GM06990 (cell line): ENCODE measurements at regions not wholly inside any gene's neighbourhood (a gene's known extent, or its start where the extent isn't known, plus 50 kb on each side); places are given as distances from the start of the nearest gene placed in this dataset.

ENCODE experiments used
- DNase-seq: peaks from one replicate; pipeline ENCODE4 v3.0.0-alpha.2; 2011; ENCODE audit not compliant: insufficient read length; ENCODE audit errors: extremely low read depth
- H3K27me3 ChIP-seq: replicated peaks from 2 replicates; pipeline ENCODE4 v1.6.0; 2011; ENCODE audit warnings: low read length; ENCODE audit not compliant: control insufficient read depth, insufficient read depth
- H3K36me3 ChIP-seq: 2 replicates; pipeline ENCODE4 v1.5.1; 2011; ENCODE audit warnings: low read length; ENCODE audit not compliant: control insufficient read depth, insufficient read depth
- H3K4me3 ChIP-seq: replicated peaks from 2 replicates; pipeline ENCODE4 v1.5.1; 2011; ENCODE audit warnings: low read depth, mild to moderate bottlenecking, control low read depth, low read length
- CTCF ChIP-seq: IDR thresholded peaks from 2 replicates; pipeline ENCODE4 v1.5.1; 2011; ENCODE audit warnings: low read length, control low read depth, mild to moderate bottlenecking, inconsistent platforms; ENCODE audit not compliant: insufficient read depth, poor library complexity, severe bottlenecking

DNA sequence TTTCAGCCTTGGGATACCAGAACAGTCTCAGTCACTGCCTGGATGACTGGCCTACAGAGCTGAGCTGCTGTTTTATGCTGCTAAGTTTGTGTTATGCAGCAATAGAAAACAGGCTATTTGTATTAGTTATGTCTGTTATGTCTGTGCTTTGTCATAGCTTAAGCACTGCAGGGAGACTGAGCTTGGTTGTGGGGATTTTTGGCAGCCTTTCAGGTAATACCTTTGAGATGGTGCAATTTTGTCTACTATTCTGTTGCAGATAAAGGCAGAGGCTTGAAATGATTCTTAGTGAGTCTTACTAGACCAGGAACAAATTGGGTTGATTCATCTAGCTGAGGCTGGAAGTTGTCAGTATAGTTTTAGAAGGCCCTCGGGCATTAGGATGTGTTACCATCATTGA lies 201.3 kb upstream of the RBM19 start:
- DNase-seq, result no peak
- TF ChIP-seq CTCF, result no peak
- H3K4me3 ChIP-seq, result no peak overlapping the region
- no peaks in the 10 kb centered on the region for H3K36me3 ChIP-seq
- no peaks in the 10 kb centered on the region for H3K27me3 ChIP-seq

DNA sequence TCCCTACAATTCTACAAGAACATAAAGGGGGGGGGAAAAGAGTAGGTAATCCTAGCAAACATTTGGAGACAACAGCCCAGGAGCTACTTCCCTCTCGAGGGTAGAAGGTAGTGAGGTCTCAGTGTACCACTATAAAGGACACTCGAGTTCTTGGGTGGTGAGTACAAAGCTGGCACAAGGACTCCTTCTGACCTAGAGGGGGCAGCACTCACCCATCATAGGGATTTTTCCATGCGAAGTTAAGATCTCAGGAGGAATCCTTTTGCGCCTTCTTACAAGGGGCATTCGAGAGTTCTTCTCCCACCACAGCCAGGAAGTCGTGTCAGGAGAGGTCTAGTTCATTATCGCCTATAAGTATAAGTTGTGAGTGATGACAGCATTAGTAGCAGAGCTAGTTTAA lies 200.2 kb upstream of the RBM19 start:
- H3K4me3 ChIP-seq, result no peak overlapping the region
- H3K36me3 ChIP-seq, result no peaks in the 10 kb centered on the region
- peak; percentile 56 for TF ChIP-seq CTCF
- H3K27me3 ChIP-seq, result no peaks in the 10 kb centered on the region
- DNase-seq, result no peak

DNA sequence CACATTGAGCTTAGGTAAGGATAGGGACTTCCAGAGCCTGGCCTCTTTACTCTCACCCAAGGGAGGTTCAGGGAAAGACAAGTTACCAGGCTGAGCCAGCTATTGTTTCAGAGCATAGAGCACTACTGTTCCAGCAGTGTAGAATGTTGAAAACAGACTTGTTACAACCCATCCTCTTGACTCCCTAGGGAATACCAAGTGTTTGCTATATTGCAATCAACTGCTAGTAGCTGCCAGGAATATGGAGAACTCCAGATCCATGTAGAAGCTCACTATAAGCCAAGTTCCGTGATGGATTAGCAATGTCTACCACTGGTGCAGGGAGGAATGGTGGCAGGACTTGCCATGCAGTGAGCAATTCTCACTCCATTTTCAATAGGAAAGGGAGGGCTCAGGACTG lies 199.8 kb upstream of the RBM19 start:
- H3K36me3 ChIP-seq, result no peaks in the 10 kb centered on the region
- no peak for TF ChIP-seq CTCF
- H3K27me3 ChIP-seq, result no peaks in the 10 kb centered on the region
- DNase-seq, result no peak
- H3K4me3 ChIP-seq, result no peak overlapping the region

DNA sequence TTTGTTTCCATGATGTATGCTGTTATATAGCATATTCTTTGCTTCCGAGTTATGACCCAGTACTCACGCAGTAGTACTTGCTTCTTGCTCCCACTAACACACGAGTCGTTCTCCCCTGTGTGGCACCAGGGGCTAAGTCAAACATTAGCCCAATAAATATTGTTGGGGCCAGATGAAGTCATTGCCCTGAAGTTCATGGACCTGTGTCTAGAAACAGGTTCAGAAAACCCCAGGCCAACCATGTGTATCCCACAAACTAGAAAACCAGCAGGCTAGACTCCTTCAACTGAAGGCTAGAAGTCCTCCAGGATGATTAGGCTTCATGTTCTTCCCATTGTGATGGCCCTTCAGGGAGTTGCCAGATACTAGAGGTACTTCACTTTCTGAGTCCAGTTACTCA lies 198.2 kb upstream of the RBM19 start:
- H3K4me3 ChIP-seq, result no peak overlapping the region
- no peak for TF ChIP-seq CTCF

GRCh38 chr12:114163771-114164170 lies 197.6 kb upstream of the RBM19 start:
- Histone ChIP-seq H3K36me3 (no peaks in the 10 kb centered on the region), H3K4me3 (no peak overlapping the region), H3K27me3 (no peaks in the 10 kb centered on the region)
- TF ChIP-seq CTCF, result no peak
- DNase-seq, result no peak

More for the DNA sequence above, 198.2 kb upstream of the RBM19 start:
- no peaks in the 10 kb centered on the region for H3K27me3 ChIP-seq
- H3K36me3 ChIP-seq, result no peaks in the 10 kb centered on the region
- no peak for DNase-seq

GRCh38 chr12:114160445-114160844 lies 194.3 kb upstream of the RBM19 start:
- Histone ChIP-seq H3K4me3 (no peak overlapping the region), H3K27me3 (no peaks in the 10 kb centered on the region), H3K36me3 (no peaks in the 10 kb centered on the region)
- DNase-seq, result no peak
- TF ChIP-seq CTCF, result no peak
